ENCODE measurements at regions not wholly inside any gene's neighbourhood (a gene's known extent, or its start where the extent isn't known, plus 50 kb on each side); places are given as distances from the start of the nearest gene placed in this dataset.

DNA sequence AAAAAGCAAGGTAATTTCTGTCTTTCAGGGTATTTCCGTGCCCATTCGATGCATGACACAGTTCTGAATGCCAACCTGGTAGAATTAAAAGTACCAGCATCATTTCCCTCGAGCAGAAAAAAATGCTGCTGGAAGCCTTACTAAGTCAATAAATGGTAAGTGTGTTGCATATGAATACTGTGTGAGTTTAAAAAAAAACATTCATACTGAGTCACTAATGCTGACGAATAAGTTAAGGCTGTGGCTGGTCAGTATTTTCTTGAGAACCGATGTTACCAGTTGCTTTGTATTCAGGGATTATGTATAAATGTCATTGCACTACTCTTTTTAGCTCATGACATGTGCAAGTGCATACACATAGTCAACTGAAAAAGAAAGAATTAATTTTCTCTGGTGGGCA is 710.2 kb downstream of the TRHDE start:
- ChIA-PET CTCF (ENCODE audit: partially characterized antibody) (no interaction called here), POLR2A (ENCODE audit: partially characterized antibody) (no interaction called here)
- Histone ChIP-seq H3K23ac (ENCODE audit: insufficient read length) (no peak overlapping the region), H3K4me2 (ENCODE audit: insufficient read depth in 1 of 2, low read depth in 2 of 2, low read length in 2 of 2) (no peak overlapping the region), H3K9me3 (ENCODE audit: insufficient read depth in 2 of 2, low read depth in 1 of 2, low read length in 1 of 2) (no peaks in the 10 kb centered on the region), H3K14ac (ENCODE audit: insufficient read length) (no peak overlapping the region), H3K27me3 (replicated peaks in 1 of 4; ENCODE audit: control insufficient read depth in 3 of 4, extremely low read depth in 1 of 4, insufficient read depth in 3 of 4, low read length in 3 of 4) (no peaks in the 10 kb centered on the region), H4K20me1 (replicated peaks in 1 of 2; ENCODE audit: control insufficient read depth in 1 of 2, insufficient read depth in 2 of 2, low read length in 2 of 2) (no peaks in the 10 kb centered on the region), H2AFZ (ENCODE audit: low read length) (no peak overlapping the region), H4K5ac (ENCODE audit: insufficient read length, low read depth, low read length) (no peak overlapping the region), H3K36me3 (ENCODE audit: control insufficient read depth in 2 of 4, insufficient read depth in 4 of 4, low read length in 3 of 4) (no peaks in the 10 kb centered on the region), H3K27ac (ENCODE audit: low read depth, low read length) (no peak overlapping the region), H2BK20ac (ENCODE audit: low read length) (no peak overlapping the region), H3K4me3 (ENCODE audit: extremely low read depth in 1 of 4, insufficient read depth in 2 of 4, low read depth in 3 of 4, low read length in 4 of 4) (no peak overlapping the region), H2BK15ac (ENCODE audit: low read length) (no peak overlapping the region), H3K79me2 (ENCODE audit: control insufficient read depth in 1 of 2, insufficient read depth in 2 of 2, low read length in 2 of 2) (no peaks in the 10 kb centered on the region), H3K79me1 (ENCODE audit: low read depth, low read length) (no peaks in the 10 kb centered on the region), H3K4me1 (replicated peaks in 1 of 4; ENCODE audit: control insufficient read depth in 3 of 4, insufficient read depth in 4 of 4, low read length in 3 of 4) (no peaks in the 10 kb centered on the region), H3K18ac (ENCODE audit: extremely low read depth, low read length) (no peak overlapping the region), H3K56ac (replicated peaks; ENCODE audit: insufficient read length, low read depth, low read length) (no peak overlapping the region), H2AK5ac (ENCODE audit: low read depth, low read length) (no peak overlapping the region), H2BK120ac (replicated peaks; ENCODE audit: low read depth, low read length) (no peak overlapping the region), H3K9ac (replicated peaks in 1 of 4; ENCODE audit: extremely low read depth in 1 of 4, low read depth in 3 of 4, low read length in 3 of 4) (no peak overlapping the region), H2BK12ac (ENCODE audit: low read depth, low read length) (no peak overlapping the region), H4K91ac (replicated peaks; ENCODE audit: insufficient read length, low read length) (no peak overlapping the region), H4K8ac (ENCODE audit: extremely low read depth, insufficient read depth, low read length) (no peak overlapping the region), H3K4ac (replicated peaks; ENCODE audit: insufficient read length, low read depth, low read length) (no peak overlapping the region), H3K23me2 (ENCODE audit: low read depth, low read length) (no peaks in the 10 kb centered on the region), H2BK5ac (ENCODE audit: low read depth, low read length) (no peak overlapping the region)
- no peak for TF ChIP-seq GABPA (IDR thresholded peaks at IDR 0.05; ENCODE audit: borderline replicate concordance, insufficient read depth, low read length)
- TF ChIP-seq KDM1A (IDR thresholded peaks at IDR 0.05; ENCODE audit: borderline replicate concordance, low read length): no peak
- no peak for TF ChIP-seq SP4 (IDR thresholded peaks at IDR 0.05; ENCODE audit: low read length)
- no peak for TF ChIP-seq JUND (IDR thresholded peaks at IDR 0.05; ENCODE audit: low read length)
- no peak for TF ChIP-seq POLR2A (IDR thresholded peaks at IDR 0.05; ENCODE audit: control extremely low read depth in 1 of 2, low read depth in 2 of 2, low read length in 2 of 2)
- no peak for TF ChIP-seq TAF1 (IDR thresholded peaks at IDR 0.05; ENCODE audit: low read depth, low read length)
- TF ChIP-seq, protein P1, sequence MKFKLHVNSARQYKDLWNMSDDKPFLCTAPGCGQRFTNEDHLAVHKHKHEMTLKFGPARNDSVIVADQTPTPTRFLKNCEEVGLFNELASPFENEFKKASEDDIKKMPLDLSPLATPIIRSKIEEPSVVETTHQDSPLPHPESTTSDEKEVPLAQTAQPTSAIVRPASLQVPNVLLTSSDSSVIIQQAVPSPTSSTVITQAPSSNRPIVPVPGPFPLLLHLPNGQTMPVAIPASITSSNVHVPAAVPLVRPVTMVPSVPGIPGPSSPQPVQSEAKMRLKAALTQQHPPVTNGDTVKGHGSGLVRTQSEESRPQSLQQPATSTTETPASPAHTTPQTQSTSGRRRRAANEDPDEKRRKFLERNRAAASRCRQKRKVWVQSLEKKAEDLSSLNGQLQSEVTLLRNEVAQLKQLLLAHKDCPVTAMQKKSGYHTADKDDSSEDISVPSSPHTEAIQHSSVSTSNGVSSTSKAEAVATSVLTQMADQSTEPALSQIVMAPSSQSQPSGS (IDR thresholded peaks at IDR 0.05; ENCODE audit: low read length): no peak
- no peak for TF ChIP-seq POLR2AphosphoS5 (IDR thresholded peaks at IDR 0.05; ENCODE audit: low read depth, low read length)
- no peak for TF ChIP-seq YY1 (IDR thresholded peaks at IDR 0.05; ENCODE audit: low read depth, low read length)
- TF ChIP-seq RXRA (IDR thresholded peaks at IDR 0.05; ENCODE audit: insufficient read depth, low read depth, low read length): no peak
- TF ChIP-seq SIRT6 (IDR thresholded peaks at IDR 0.05; ENCODE audit: low read length): no peak
- DNase-seq (ENCODE audit: low read depth in 1 of 2, low spot score in 2 of 2): no peak
- 88% methylated on average over 5 of the region's 5 CpGs; no CpG with 5 or more reads in 1 of the 2 experiments for WGBS, 2 experiments (ENCODE audit: extremely low coverage in 1 of 2, insufficient coverage in 1 of 2, insufficient read length in 1 of 2, insufficient replicate concordance in 2 of 2, low coverage in 1 of 2, low lambda C conversion rate in 2 of 2, missing lambda C conversion rate in 1 of 2)
- no peak for FAIRE-seq

Data from H1 (cell line).